HCT116 (cell line): ENCODE measurements at regions not wholly inside any gene's neighbourhood (a gene's known extent, or its start where the extent isn't known, plus 50 kb on each side); places are given as distances from the start of the nearest gene placed in this dataset.
A peak's percentile ranks its signal among the peaks of the same experiment; 100 is the strongest.

Source experiments
- ATAC-seq: fragments of 200-7000 bp; cut with Tn5 transposase; 2 replicates; pipeline ENCODE4 v1.9.1; 2020; ENCODE audit warnings: mild to moderate bottlenecking, moderate library complexity
- BruUV-seq: library from RNA; stranded (reverse); fragments of 400-500 nt; replicated peaks from 2 replicates; lab custom pipeline; 2021; lab: Mats Ljungman, UMichigan
- CTCF ChIA-PET: fragments of 300-600 bp; sonication (Branson Sonifier 250); formaldehyde crosslinking; loops from one replicate; lab custom pipeline; 2021; ENCODE audit warnings: antibody characterized with exemption; lab: Charles Lee
- POLR2A ChIA-PET: fragments of 300-600, 350-600 bp; sonication (Branson Sonifier 250); formaldehyde crosslinking; loops from one replicate; lab custom pipeline; 2021; ENCODE audit warnings: antibody characterized with exemption; lab: Charles Lee
- RAD21 ChIA-PET, 2 experiments: fragments of 300-600 bp; sonication (Branson Sonifier 250); formaldehyde crosslinking; loops; one replicate each; lab custom pipeline; 2023; ENCODE audit warnings: low total read pairs in 2 of 2; ENCODE audit not compliant: uncharacterized antibody in 2 of 2, unreplicated experiment in 2 of 2, low non-redundant PET in 1 of 2; lab: Charles Lee
- DNase-seq: peaks from one replicate; pipeline ENCODE4 v3.0.0-alpha.2; 2010; ENCODE audit warnings: low read depth, low spot score
- H2AFZ ChIP-seq: fragments of 200-600 bp; shearing (Covaris generic), sonication (generic); 2 replicates; pipeline ENCODE4 v1.6.1; 2017; ENCODE audit warnings: low read depth, mixed run types, mixed read lengths, antibody characterized with exemption, low read length; ENCODE audit not compliant: poor library complexity, severe bottlenecking
- H3K27ac ChIP-seq: 2 replicates; pipeline ENCODE4 v1.5.1; 2012; ENCODE audit warnings: low read depth, low read length
- H3K27me3 ChIP-seq: fragments of 200-600 bp; sonication (generic); 2 replicates; pipeline ENCODE4 v1.6.1; 2016; ENCODE audit warnings: mixed run types, low read length, mixed read lengths; ENCODE audit not compliant: insufficient read depth
- H3K36me3 ChIP-seq, 2 experiments: fragments of 200-500 bp in 1 of 2; fragments of 200-600 bp in 1 of 2; sonication (Bioruptor generic) in 1 of 2; sonication (generic) in 1 of 2; 2 replicates each; pipeline versions ENCODE4 v1.5.1 to v1.6.1; 2014 to 2016; ENCODE audit warnings: low read length in 2 of 2, inconsistent platforms in 1 of 2, mixed read lengths in 1 of 2, mixed run types in 1 of 2; ENCODE audit not compliant: insufficient read depth in 2 of 2, control insufficient read depth in 1 of 2
- H3K4me1 ChIP-seq, 2 experiments: fragments of 200-600 bp in 1 of 2; sonication (generic) in 1 of 2; 2 replicates each; pipeline versions ENCODE4 v1.5.1 to v1.6.1; 2012 to 2017; ENCODE audit warnings: low read length in 2 of 2, inconsistent platforms in 1 of 2, mild to moderate bottlenecking in 1 of 2, mixed read lengths in 1 of 2, mixed run types in 1 of 2, moderate library complexity in 1 of 2; ENCODE audit not compliant: insufficient read depth in 2 of 2, control insufficient read depth in 1 of 2
- H3K4me2 ChIP-seq: fragments of 200-600 bp; sonication (generic); 2 replicates; pipeline ENCODE4 v1.6.1; 2017; ENCODE audit warnings: mixed run types, low read length, mixed read lengths
- H3K4me3 ChIP-seq, 2 experiments: fragments of 200-600 bp in 1 of 2; sonication (generic) in 1 of 2; replicated peaks in 1 of 2; 2 replicates each; pipeline ENCODE4 v1.5.1; 2011 to 2016; ENCODE audit warnings: low read length in 2 of 2, control low read depth in 1 of 2, low read depth in 1 of 2, mild to moderate bottlenecking in 1 of 2, mixed read lengths in 1 of 2, mixed run types in 1 of 2
- H3K79me2 ChIP-seq: fragments of 200-600 bp; sonication (generic); 2 replicates; pipeline ENCODE4 v1.6.1; 2017; ENCODE audit warnings: mild to moderate bottlenecking, mixed run types, low read length, moderate library complexity, mixed read lengths; ENCODE audit not compliant: insufficient read depth
- H3K9ac ChIP-seq: fragments of 200-600 bp; sonication (generic); 2 replicates; pipeline ENCODE4 v1.6.1; 2016; ENCODE audit warnings: low read length, mixed read lengths
- H3K9me2 ChIP-seq: fragments of 200-600 bp; sonication (generic), shearing (Covaris generic); 2 replicates; pipeline ENCODE4 v1.6.1; 2017; ENCODE audit warnings: mixed run types, mild to moderate bottlenecking, moderate library complexity; ENCODE audit not compliant: insufficient read depth
- H3K9me3 ChIP-seq, 2 experiments: fragments of 200-500 bp in 1 of 2; fragments of 200-600 bp in 1 of 2; sonication (Bioruptor generic) in 1 of 2; sonication (generic) in 1 of 2; 2 replicates each; pipeline ENCODE4 v1.6.1; 2014 to 2017; ENCODE audit warnings: low read length in 2 of 2, mixed read lengths in 2 of 2, inconsistent platforms in 1 of 2, low read depth in 1 of 2, mild to moderate bottlenecking in 1 of 2, mixed run types in 1 of 2, moderate library complexity in 1 of 2; ENCODE audit not compliant: control insufficient read depth in 1 of 2, insufficient read depth in 1 of 2
- H4K20me1 ChIP-seq: fragments of 200-600 bp; sonication (generic), shearing (Covaris generic); 2 replicates; pipeline ENCODE4 v1.6.1; 2017; ENCODE audit warnings: mixed run types, mild to moderate bottlenecking, moderate library complexity; ENCODE audit not compliant: insufficient read depth
- ATF3 ChIP-seq: IDR thresholded peaks from 2 replicates; pipeline ENCODE4 v1.6.1; 2012
- CEBPB ChIP-seq: IDR thresholded peaks from 2 replicates; pipeline ENCODE4 v1.6.1; 2012; ENCODE audit warnings: low read depth
- EGR1 ChIP-seq: IDR thresholded peaks from 2 replicates; pipeline ENCODE4 v1.6.1; 2012; ENCODE audit warnings: low read depth
- EZH2 ChIP-seq: fragments of 200-600 bp; sonication (generic); IDR thresholded peaks from 2 replicates; pipeline ENCODE4 v1.6.1; 2017; ENCODE audit warnings: antibody characterized with exemption, mixed run types
- EZH2phosphoT487 ChIP-seq: fragments of 200-600 bp; IDR thresholded peaks from 2 replicates; pipeline ENCODE4 v1.6.1; 2018; ENCODE audit warnings: antibody characterized with exemption, borderline replicate concordance
- FOSL1 ChIP-seq: IDR thresholded peaks from 2 replicates; pipeline ENCODE4 v1.6.1; 2012; ENCODE audit warnings: low read depth
- JUND ChIP-seq: IDR thresholded peaks from 2 replicates; pipeline ENCODE4 v1.6.1; 2012
- MAX ChIP-seq: IDR thresholded peaks from 2 replicates; pipeline ENCODE4 v1.6.1; 2012
- POLR2AphosphoS5 ChIP-seq: IDR thresholded peaks from 2 replicates; pipeline ENCODE4 v1.6.1; 2011; ENCODE audit warnings: mild to moderate bottlenecking, low read depth, low read length, moderate library complexity
- RAD21 ChIP-seq: IDR thresholded peaks from 2 replicates; pipeline ENCODE4 v1.6.1; 2012; ENCODE audit warnings: low read depth, mild to moderate bottlenecking
- REST ChIP-seq: IDR thresholded peaks from 2 replicates; pipeline ENCODE4 v1.6.1; 2012; ENCODE audit warnings: low read depth
- SIN3A ChIP-seq: IDR thresholded peaks from 2 replicates; pipeline ENCODE4 v1.6.1; 2012; ENCODE audit warnings: low read depth
- SP1 ChIP-seq: IDR thresholded peaks from 2 replicates; pipeline ENCODE4 v1.6.1; 2012; ENCODE audit warnings: low read depth
- SRF ChIP-seq: IDR thresholded peaks from 2 replicates; pipeline ENCODE4 v1.6.1; 2012; ENCODE audit warnings: low read depth
- TCF7L2 ChIP-seq: IDR thresholded peaks from 2 replicates; pipeline ENCODE4 v1.7.0; 2011; ENCODE audit warnings: borderline replicate concordance, inconsistent platforms; ENCODE audit not compliant: insufficient read depth, insufficient read length; ENCODE audit errors: extremely low read depth
- YY1 ChIP-seq: IDR thresholded peaks from 2 replicates; pipeline ENCODE4 v1.6.1; 2011; ENCODE audit warnings: low read length, low read depth, moderate library complexity, mild to moderate bottlenecking; ENCODE audit not compliant: insufficient replicate concordance; ENCODE audit errors: extremely low read depth
- ZBTB33 ChIP-seq: IDR thresholded peaks from 2 replicates; pipeline ENCODE4 v1.6.1; 2011; ENCODE audit warnings: mild to moderate bottlenecking, low read length, moderate library complexity; ENCODE audit not compliant: insufficient replicate concordance; ENCODE audit errors: extremely low read depth
- ZFX ChIP-seq: fragments of 450-650 bp; IDR thresholded peaks from 2 replicates; pipeline ENCODE4 v1.6.1; 2017
- ZNF274 ChIP-seq: fragments of 200-500 bp; sonication (Bioruptor generic); IDR thresholded peaks from 2 replicates; pipeline ENCODE4 v1.6.1; 2014; ENCODE audit warnings: mild to moderate bottlenecking, low read depth, low read length, inconsistent platforms
- intact Hi-C: fragments of 100-400 bp; cut with micrococcal nuclease; formaldehyde crosslinking; loops from 2 replicates; pipeline ENCODE4 v1.10.0; 2022

- Histone ChIP-seq H2AFZ (no peak overlapping the region), H3K9me2 (no peaks in the 10 kb centered on the region), H3K79me2 (no peaks in the 10 kb centered on the region), H3K4me1 (peaks cover 8 to 17% of the 10 kb centered on the region in 2 experiments), H3K4me2 (peak overlapping the region; percentile 77), H3K36me3 (no peaks in the 10 kb centered on the region), H3K27me3 (no peaks in the 10 kb centered on the region), H3K4me3 (no peak overlapping the region), H3K27ac (no peak overlapping the region), H3K9me3 (no peaks in the 10 kb centered on the region), H3K9ac (0 out of 2 replicates have a peak overlapping the region, but pooled peaks have one; percentile 48), H4K20me1 (no peaks in the 10 kb centered on the region)
- ChIA-PET POLR2A (no interaction called here), CTCF (interaction anchor here (0.7 to 2.3 kb wide), 2 partner anchors 72 to 277 kb away, joined by 5 to 12 read pairs; no protein-coding TSS in a partner anchor), RAD21 (no interaction called here)
- intact Hi-C loops = no loop called here
- ATAC-seq = no peak
- TF ChIP-seq ZNF274 (no peak), REST (no peak), ZFX (no peak), MAX (no peak), EZH2phosphoT487 (no peak), EZH2 (no peak), TCF7L2 (no peak), SIN3A (no peak), POLR2AphosphoS5 (no peak), SRF (no peak), YY1 (no peak), RAD21 (no peak), JUND (no peak), EGR1 (no peak), ZBTB33 (no peak), SP1 (no peak), FOSL1 (no peak), ATF3 (no peak), CEBPB (no peak)
- DNase-seq = no peak
- BruUV-seq = no TSS peak
Observed at GRCh38 chr21:34201001-34201400, 127.6 kb downstream of the MRPS6 start.
